ENCODE measurements at regions not wholly inside any gene's neighbourhood (a gene's known extent, or its start where the extent isn't known, plus 50 kb on each side); places are given as distances from the start of the nearest gene placed in this dataset.

- no peak overlapping the region for H3K4me3 ChIP-seq (ENCODE audit: low read length)
- WGBS = 37% methylated on average over 2 of the region's 2 CpGs
- H3K27ac ChIP-seq (ENCODE audit: low read length) = no peak overlapping the region
- no peaks in the 10 kb centered on the region for H3K27me3 ChIP-seq (ENCODE audit: control insufficient read depth, insufficient read depth)
- H3K9me3 ChIP-seq (ENCODE audit: control insufficient read depth, low read length) = no peaks in the 10 kb centered on the region
- ATAC-seq (no peak), DNase-seq (no peak)
- intact Hi-C loops (cut with DNase I) = no loop called here
- H3K4me1 ChIP-seq (ENCODE audit: control insufficient read depth, insufficient read depth, low read length) = no peaks in the 10 kb centered on the region
Measured at GRCh38 chr7:52481571-52481970, 553.9 kb upstream of the POM121L12 start.

- H3K9me3 ChIP-seq (ENCODE audit: control insufficient read depth, low read length) = no peaks in the 10 kb centered on the region
- intact Hi-C loops (cut with DNase I) = no loop called here
- no peaks in the 10 kb centered on the region for H3K27me3 ChIP-seq (ENCODE audit: control insufficient read depth, insufficient read depth)
- no peak for DNase-seq
- no peak overlapping the region for H3K27ac ChIP-seq (ENCODE audit: low read length)
- H3K4me1 ChIP-seq (ENCODE audit: control insufficient read depth, insufficient read depth, low read length) = no peaks in the 10 kb centered on the region
- no peak overlapping the region for H3K4me3 ChIP-seq (ENCODE audit: low read length)
- ATAC-seq = no peak
Measured at GRCh38 chr7:52479990-52480389, 555.4 kb upstream of the POM121L12 start.

GRCh38 chr7:52475001-52475582, 560.3 kb upstream of the POM121L12 start:
- Histone ChIP-seq H3K4me1 (ENCODE audit: control insufficient read depth, insufficient read depth, low read length) (no peaks in the 10 kb centered on the region), H3K27ac (ENCODE audit: low read length) (no peak overlapping the region), H3K9me3 (ENCODE audit: control insufficient read depth, low read length) (no peaks in the 10 kb centered on the region), H3K27me3 (ENCODE audit: control insufficient read depth, insufficient read depth) (no peaks in the 10 kb centered on the region), H3K4me3 (ENCODE audit: low read length) (no peak overlapping the region)
- DNase-seq (no peak), ATAC-seq (no peak)
- intact Hi-C loops (cut with DNase I) = no loop called here

GRCh38 chr7:52473756-52474155, 561.7 kb upstream of the POM121L12 start:
- ATAC-seq = no peak
- DNase-seq = no peak
- Histone ChIP-seq H3K4me3 (ENCODE audit: low read length) (no peak overlapping the region), H3K27me3 (ENCODE audit: control insufficient read depth, insufficient read depth) (no peaks in the 10 kb centered on the region), H3K4me1 (ENCODE audit: control insufficient read depth, insufficient read depth, low read length) (no peaks in the 10 kb centered on the region), H3K27ac (ENCODE audit: low read length) (no peak overlapping the region), H3K9me3 (ENCODE audit: control insufficient read depth, low read length) (no peaks in the 10 kb centered on the region)
- 31% methylated on average over 1 of the region's 1 CpG for WGBS
- intact Hi-C loops (cut with DNase I) = no loop called here

GRCh38 chr7:52472006-52472620, 563.3 kb upstream of the POM121L12 start:
- ATAC-seq (no peak), DNase-seq (no peak)
- no peaks in the 10 kb centered on the region for H3K27me3 ChIP-seq (ENCODE audit: control insufficient read depth, insufficient read depth)
- no peak overlapping the region for H3K27ac ChIP-seq (ENCODE audit: low read length)
- no peak overlapping the region for H3K4me3 ChIP-seq (ENCODE audit: low read length)
- H3K4me1 ChIP-seq (ENCODE audit: control insufficient read depth, insufficient read depth, low read length) = no peaks in the 10 kb centered on the region
- intact Hi-C loops (cut with DNase I) = no loop called here
- WGBS = 63% methylated on average over 4 of the region's 4 CpGs
- no peaks in the 10 kb centered on the region for H3K9me3 ChIP-seq (ENCODE audit: control insufficient read depth, low read length)

- ATAC-seq (no peak), DNase-seq (no peak)
- Histone ChIP-seq H3K4me1 (ENCODE audit: control insufficient read depth, insufficient read depth, low read length) (no peaks in the 10 kb centered on the region), H3K9me3 (ENCODE audit: control insufficient read depth, low read length) (no peaks in the 10 kb centered on the region), H3K27ac (ENCODE audit: low read length) (no peak overlapping the region), H3K27me3 (ENCODE audit: control insufficient read depth, insufficient read depth) (no peaks in the 10 kb centered on the region), H3K4me3 (ENCODE audit: low read length) (no peak overlapping the region)
- intact Hi-C loops (cut with DNase I) = no loop called here
- 86% methylated on average over 1 of the region's 1 CpG for WGBS
Measured at GRCh38 chr7:52465216-52465615, 570.2 kb upstream of the POM121L12 start.

GRCh38 chr7:52463341-52463740, 572.1 kb upstream of the POM121L12 start:
- intact Hi-C loops (cut with DNase I) = no loop called here
- Histone ChIP-seq H3K27ac (ENCODE audit: low read length) (no peak overlapping the region), H3K27me3 (ENCODE audit: control insufficient read depth, insufficient read depth) (no peaks in the 10 kb centered on the region), H3K4me3 (ENCODE audit: low read length) (no peak overlapping the region), H3K9me3 (ENCODE audit: control insufficient read depth, low read length) (no peaks in the 10 kb centered on the region), H3K4me1 (ENCODE audit: control insufficient read depth, insufficient read depth, low read length) (no peaks in the 10 kb centered on the region)
- DNase-seq (no peak), ATAC-seq (peak in 1 of 2 donors; percentile 71)
- 59% methylated on average over 3 of the region's 3 CpGs for WGBS

- H3K4me1 ChIP-seq (ENCODE audit: control insufficient read depth, insufficient read depth, low read length) = no peaks in the 10 kb centered on the region
- no peaks in the 10 kb centered on the region for H3K27me3 ChIP-seq (ENCODE audit: control insufficient read depth, insufficient read depth)
- no peak overlapping the region for H3K4me3 ChIP-seq (ENCODE audit: low read length)
- DNase-seq (no peak), ATAC-seq (no peak)
- 90% methylated on average over 3 of the region's 3 CpGs for WGBS
- no peak overlapping the region for H3K27ac ChIP-seq (ENCODE audit: low read length)
- H3K9me3 ChIP-seq (ENCODE audit: control insufficient read depth, low read length) = no peaks in the 10 kb centered on the region
- intact Hi-C loops (cut with DNase I) = no loop called here
Measured at GRCh38 chr7:52462474-52462873, 573.0 kb upstream of the POM121L12 start.

GRCh38 chr7:52455571-52455970, 579.9 kb upstream of the POM121L12 start:
- no peak overlapping the region for H3K27ac ChIP-seq (ENCODE audit: low read length)
- H3K4me3 ChIP-seq (ENCODE audit: low read length) = no peak overlapping the region
- ATAC-seq = no peak
- no peaks in the 10 kb centered on the region for H3K4me1 ChIP-seq (ENCODE audit: control insufficient read depth, insufficient read depth, low read length)
- H3K27me3 ChIP-seq (ENCODE audit: control insufficient read depth, insufficient read depth) = no peaks in the 10 kb centered on the region
- WGBS = 89% methylated on average over 8 of the region's 8 CpGs
- H3K9me3 ChIP-seq (ENCODE audit: control insufficient read depth, low read length) = no peaks in the 10 kb centered on the region
- no peak for DNase-seq
- intact Hi-C loops (cut with DNase I) = no loop called here

- no peak overlapping the region for H3K4me3 ChIP-seq (ENCODE audit: low read length)
- H3K27me3 ChIP-seq (ENCODE audit: control insufficient read depth, insufficient read depth) = no peaks in the 10 kb centered on the region
- H3K4me1 ChIP-seq (ENCODE audit: control insufficient read depth, insufficient read depth, low read length) = no peaks in the 10 kb centered on the region
- ATAC-seq (no peak), DNase-seq (no peak)
- intact Hi-C loops (cut with DNase I) = no loop called here
- WGBS = 65% methylated on average over 3 of the region's 3 CpGs
- H3K27ac ChIP-seq (ENCODE audit: low read length) = no peak overlapping the region
- H3K9me3 ChIP-seq (ENCODE audit: control insufficient read depth, low read length) = no peaks in the 10 kb centered on the region
Measured at GRCh38 chr7:52450816-52451215, 584.6 kb upstream of the POM121L12 start.

- DNase-seq (no peak), ATAC-seq (no peak)
- 35% methylated on average over 3 of the region's 3 CpGs for WGBS
- Histone ChIP-seq H3K27me3 (ENCODE audit: control insufficient read depth, insufficient read depth) (no peaks in the 10 kb centered on the region), H3K4me1 (ENCODE audit: control insufficient read depth, insufficient read depth, low read length) (no peaks in the 10 kb centered on the region), H3K27ac (ENCODE audit: low read length) (no peak overlapping the region), H3K4me3 (ENCODE audit: low read length) (no peak overlapping the region), H3K9me3 (ENCODE audit: control insufficient read depth, low read length) (no peaks in the 10 kb centered on the region)
- intact Hi-C loops (cut with DNase I) = no loop called here
Measured at GRCh38 chr7:52447581-52448180, 587.8 kb upstream of the POM121L12 start.
